HG02981 (cell line): ENCODE measurements at regions not wholly inside any gene's neighbourhood (a gene's known extent, or its start where the extent isn't known, plus 50 kb on each side); places are given as distances from the start of the nearest gene placed in this dataset.
"Not testable (repeated sequence)": the region's sequence is repeated elsewhere in the genome, so short reads cannot be mapped to it uniquely, and the experiment has no call there.

Source experiments
- ATAC-seq: cut with Tn5 transposase; IDR thresholded peaks from one replicate; pipeline ENCODE4 v1.9.1; 2021; ENCODE audit warnings: mild to moderate bottlenecking, moderate library complexity; ENCODE audit not compliant: unreplicated experiment

DNA sequence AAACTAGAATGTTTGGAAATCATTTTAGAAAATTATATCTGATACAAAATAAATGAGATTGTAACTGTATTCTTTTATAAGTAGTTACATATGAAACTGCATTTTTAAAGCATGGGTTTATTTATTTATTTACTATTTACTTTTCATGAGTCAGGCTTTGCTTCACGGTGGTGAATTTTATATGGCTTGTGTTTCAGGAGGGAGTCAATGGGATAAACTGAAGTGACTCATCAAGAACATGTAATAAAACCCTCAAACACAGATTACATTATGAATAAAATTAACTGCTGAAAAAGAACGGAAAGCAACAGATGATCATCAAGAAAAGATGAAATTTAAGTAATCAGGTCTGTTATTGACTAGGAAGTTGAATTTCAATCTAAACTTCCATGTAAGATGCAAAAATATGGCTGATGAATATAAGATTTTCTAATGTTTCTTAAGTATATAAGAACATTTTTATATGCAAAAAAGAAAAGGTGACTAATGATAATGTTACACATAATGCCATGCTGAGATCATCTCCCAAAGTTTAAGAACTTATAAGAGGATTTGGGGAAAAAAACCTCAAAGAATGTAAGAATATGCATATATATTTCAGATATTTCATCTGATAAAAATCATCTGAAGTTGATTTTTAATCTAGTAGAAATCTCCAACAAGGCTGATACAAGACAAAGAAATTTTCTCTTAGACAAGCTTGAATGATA, 383.6 kb downstream of the SLITRK1 start:
- ATAC-seq = no peak

GRCh38 chr13:83498045-83498444, 384.2 kb downstream of the SLITRK1 start:
- no peak for ATAC-seq

GRCh38 chr13:83496501-83496900, 385.8 kb downstream of the SLITRK1 start:
- ATAC-seq = no peak

- ATAC-seq = no peak
Measured at GRCh38 chr13:83485101-83485500, 397.2 kb downstream of the SLITRK1 start.

- ATAC-seq = no peak
Measured at GRCh38 chr13:83471011-83471410, 411.3 kb downstream of the SLITRK1 start.

DNA sequence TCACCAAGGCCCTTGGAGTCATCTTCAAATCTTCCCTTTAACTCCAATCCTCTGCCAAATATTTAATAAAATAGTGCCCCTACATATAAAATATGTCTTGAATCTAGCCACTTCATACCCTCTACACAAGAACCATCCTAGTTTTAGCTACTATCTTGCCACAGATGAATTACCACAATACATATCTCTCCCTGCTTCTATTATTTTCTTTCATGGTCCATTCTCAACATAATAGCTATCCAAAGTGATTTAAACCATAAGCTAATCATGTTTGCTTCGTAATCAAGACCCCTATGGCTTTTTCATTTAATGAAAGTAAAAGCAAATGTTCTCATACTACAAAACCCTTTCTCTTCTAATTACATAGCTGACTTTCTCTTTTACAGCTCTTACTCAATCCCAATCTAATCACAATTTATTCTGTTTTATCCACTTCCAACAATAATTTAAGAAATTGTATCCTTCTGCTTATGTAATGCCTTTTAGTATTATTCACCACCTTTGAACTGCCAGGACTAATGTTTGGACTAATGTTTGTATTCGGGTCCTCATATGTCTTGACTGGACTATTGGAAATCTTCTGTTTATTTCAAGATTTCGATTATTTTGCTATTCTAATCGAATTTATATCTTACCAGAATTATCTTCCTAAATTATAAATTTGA, 412.0 kb downstream of the SLITRK1 start:
- no peak for ATAC-seq

DNA sequence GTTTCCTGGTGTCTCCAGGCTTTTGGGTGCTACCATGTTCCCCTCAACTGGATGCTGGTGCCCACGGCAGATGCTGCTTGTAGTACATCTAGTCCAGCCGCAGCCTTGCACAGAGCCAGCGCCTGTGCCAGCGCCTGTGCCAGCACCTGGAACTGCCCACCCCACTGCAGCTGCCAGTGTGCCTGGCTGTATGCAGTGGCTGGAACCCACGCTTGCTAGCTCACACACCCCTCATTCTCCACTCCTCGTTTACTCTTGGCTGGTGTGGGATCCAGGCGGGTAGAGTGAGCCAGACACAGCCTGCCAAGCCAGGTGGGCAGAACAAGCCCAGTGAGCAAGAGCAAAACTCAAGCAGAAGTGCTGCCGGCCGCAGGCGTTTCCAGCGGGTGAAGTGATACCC, 428.6 kb downstream of the SLITRK1 start:
- ATAC-seq = no peak

DNA sequence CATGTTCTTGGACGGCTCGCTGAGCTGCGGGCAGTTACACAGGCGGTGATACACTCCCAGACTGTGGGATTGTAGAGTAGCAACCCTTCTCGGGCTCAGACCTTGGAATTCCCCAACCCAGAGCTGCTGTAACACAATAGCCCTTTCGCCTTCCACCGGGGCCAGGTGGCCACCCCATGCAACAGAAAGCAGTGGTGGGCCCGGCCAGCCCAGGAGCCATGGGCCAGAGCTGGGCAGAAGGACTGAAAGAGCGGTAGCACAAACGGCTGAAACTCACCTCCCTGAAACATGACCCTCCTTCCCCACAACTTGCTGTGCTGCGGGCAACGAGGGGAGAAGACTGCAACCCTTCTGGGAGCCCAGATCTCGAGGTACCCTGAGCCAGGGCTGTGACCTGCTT, 429.0 kb downstream of the SLITRK1 start:
- ATAC-seq = no peak

DNA sequence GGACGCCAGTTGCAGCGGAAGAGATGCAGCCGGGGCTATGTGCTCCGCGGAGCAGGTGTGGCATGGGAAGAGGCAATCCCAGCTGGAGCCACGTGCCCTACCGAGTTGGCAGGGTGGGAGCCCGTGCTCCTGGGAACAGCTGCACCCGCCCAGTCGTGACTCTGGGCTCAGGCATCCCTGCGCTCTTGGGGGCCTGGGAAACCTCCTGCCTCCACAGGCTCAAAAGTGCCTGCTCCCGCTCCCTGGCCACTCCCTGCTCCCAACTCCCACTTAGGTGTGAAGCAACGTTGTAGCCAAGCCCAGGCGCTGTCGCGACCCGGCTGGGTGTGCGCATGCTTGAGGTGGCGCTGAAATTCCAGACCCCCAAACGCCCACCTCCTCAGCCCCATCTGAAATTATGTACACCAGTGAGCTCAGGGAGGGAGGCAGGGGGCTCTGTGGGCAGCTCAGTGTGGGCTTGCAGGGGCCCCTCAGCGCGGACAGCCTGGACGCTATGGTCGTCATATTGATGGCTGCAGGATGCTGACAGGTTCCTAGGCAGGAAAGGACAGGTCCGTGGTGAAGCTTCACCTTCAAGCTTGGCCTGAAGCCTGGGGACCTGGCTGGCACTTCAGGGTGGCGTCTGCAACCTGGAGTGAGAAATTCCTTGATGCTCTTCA, 429.9 kb downstream of the SLITRK1 start:
- no peak for ATAC-seq

GRCh38 chr13:83450591-83450990, 431.7 kb downstream of the SLITRK1 start:
- no peak for ATAC-seq

DNA sequence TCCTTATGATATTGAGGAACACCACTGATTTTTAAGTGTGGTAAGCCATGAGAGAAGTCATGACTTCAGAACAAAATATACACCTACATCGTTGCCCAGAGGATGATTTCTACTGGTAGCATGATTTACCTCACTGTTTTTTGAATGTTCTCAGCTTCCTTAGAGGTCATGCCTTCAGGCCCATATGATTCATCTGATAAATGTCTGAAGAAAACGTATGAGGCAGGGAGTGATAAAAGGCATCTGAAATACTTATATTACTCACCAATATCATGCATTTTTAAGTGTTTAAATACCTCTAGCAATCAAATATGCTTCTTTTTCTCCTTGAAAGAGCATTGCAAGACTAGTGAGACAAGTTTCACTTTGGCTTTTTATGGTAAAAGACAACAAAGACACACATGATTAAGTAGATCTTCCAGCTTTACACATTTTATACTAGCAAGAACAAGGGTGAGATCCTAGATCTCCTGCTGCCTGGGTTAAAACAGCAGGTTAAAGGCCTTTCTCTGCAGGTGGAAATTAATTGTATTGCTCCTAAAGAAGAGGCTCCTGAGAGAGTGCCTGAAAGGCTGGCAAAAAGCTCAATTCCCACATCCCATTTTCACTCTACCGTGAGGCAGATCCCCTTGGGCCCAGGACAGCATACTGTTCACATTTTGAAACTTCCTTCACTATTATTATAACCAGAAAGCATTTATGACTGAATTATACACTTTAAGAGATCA, 432.4 kb downstream of the SLITRK1 start:
- no peak for ATAC-seq

DNA sequence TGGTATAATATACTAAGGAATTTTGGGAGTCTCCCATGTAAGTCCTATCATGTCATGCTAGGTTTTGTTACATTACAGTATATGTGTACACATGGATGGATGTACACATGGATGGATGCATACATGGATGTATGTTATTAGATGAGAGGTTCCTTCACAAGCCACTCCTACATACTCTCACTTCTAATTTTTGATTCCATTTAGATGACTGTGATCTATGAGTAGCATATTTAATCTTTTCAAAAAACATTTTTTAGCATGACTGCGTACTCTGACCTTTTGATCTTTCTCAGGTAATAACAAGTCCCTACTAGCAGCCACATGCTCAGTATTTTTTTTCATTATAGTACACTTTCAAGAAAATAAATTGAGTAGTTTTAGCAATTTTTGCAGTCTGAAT, 441.8 kb downstream of the SLITRK1 start:
- ATAC-seq = no peak

GRCh38 chr13:83439464-83439863, 442.8 kb downstream of the SLITRK1 start:
- not testable (repeated sequence) for ATAC-seq

- no peak for ATAC-seq
Measured at GRCh38 chr13:83423861-83424260, 458.4 kb downstream of the SLITRK1 start.

DNA sequence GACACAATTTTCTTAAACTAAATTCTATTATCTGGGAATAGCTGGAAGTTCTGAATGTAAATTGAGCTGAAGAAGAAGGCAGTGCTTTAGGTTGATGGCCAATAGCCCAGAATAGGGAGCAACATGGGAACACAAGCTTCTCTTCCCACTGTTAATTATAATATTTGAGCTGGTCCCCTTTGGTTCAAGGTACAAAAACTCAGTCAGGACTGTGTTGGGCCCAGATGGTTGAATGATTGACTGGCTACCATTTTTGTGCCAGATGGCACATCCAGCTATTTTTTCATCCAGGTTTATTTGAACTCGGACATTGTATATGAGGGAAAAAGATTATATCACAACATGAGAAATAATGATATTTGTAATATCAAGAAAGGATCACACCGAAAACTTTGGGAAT, 458.9 kb downstream of the SLITRK1 start:
- no peak for ATAC-seq

DNA sequence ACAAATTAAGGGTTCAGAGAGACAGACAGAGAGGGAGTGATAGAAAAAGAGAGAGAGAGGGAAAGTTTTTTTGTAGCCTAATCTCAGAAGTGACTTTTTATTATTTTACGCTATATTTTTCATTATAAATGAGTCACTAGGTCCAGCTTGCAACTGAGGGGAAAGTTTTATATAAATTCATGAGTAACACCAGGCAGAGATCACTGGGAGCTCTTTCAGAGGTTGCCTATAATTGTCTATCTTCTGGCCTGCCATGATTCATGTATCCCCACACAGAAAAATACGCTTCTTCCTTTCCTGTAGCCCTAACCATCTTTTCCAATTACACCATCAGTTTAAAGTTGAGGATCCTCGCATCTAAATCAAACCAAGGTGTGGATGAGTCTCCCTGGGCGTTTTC, 467.9 kb downstream of the SLITRK1 start:
- ATAC-seq = no peak

DNA sequence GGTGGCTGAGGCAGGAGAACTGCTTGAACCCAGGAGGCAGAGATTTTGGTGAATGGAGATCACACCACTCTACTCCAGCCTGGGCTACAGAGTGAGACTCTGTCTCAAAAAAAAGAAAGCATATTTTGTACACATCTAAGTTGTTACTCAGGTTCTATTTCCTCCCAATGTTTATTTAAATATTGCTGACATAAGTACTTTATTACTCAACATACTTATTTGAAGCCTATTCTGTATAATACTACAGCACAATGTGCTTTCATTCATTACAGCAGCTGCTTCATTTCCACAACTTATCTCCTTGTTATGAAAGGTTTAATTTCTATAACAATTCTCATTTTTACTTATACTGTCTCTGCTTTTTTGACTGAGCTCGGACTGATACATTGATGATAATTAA, 495.7 kb downstream of the SLITRK1 start:
- ATAC-seq = no peak

- ATAC-seq = no peak
Measured at GRCh38 chr13:83378908-83379307, 503.4 kb downstream of the SLITRK1 start.

DNA sequence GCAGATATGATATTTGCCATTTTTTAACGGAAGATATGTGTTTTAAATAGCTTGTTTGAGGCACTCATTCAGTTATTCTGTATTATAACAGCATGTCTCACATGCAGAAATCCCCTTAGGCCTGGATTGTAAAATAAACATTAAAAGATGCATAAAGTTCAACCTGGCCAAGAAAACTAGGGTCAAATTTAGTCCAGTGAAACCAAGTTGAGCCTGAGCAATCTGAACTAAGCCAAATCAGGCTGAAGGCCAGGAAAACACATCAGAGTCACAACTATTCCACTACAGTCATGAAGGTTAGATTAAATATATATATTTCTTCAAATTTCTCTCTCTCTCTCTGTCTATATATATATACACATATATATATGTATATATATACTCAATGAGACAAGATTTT, 504.8 kb downstream of the SLITRK1 start:
- no peak for ATAC-seq

GRCh38 chr13:83372786-83373185, 509.5 kb downstream of the SLITRK1 start:
- ATAC-seq = no peak

GRCh38 chr13:83365723-83366122, 516.6 kb downstream of the SLITRK1 start:
- no peak for ATAC-seq

GRCh38 chr13:83355041-83355440, 527.2 kb downstream of the SLITRK1 start:
- no peak for ATAC-seq
